NB4 (cell line): ENCODE measurements at regions not wholly inside any gene's neighbourhood (a gene's known extent, or its start where the extent isn't known, plus 50 kb on each side); places are given as distances from the start of the nearest gene placed in this dataset.

Source experiments
- DNase-seq: peaks from one replicate; pipeline ENCODE4 v3.0.0; 2010; ENCODE audit warnings: low read depth
- H3K4me3 ChIP-seq: one replicate; pipeline ENCODE4 v1.5.1; 2011; ENCODE audit warnings: mild to moderate bottlenecking, low read depth, low read length, moderate library complexity
- CTCF ChIP-seq: IDR thresholded peaks from one replicate; pipeline ENCODE4 v1.5.1; 2012; ENCODE audit warnings: low read depth, low read length
- MYC ChIP-seq: IDR thresholded peaks from 2 replicates; pipeline ENCODE4 v1.6.1; 2011; ENCODE audit warnings: low read depth, low read length
- POLR2A ChIP-seq: IDR thresholded peaks from 2 replicates; pipeline ENCODE4 v1.6.1; 2011; ENCODE audit warnings: mild to moderate bottlenecking; ENCODE audit not compliant: insufficient read length; ENCODE audit errors: extremely low read depth
- TF ChIP-seq, protein P1 (sequence below): IDR thresholded peaks from 2 replicates; pipeline ENCODE4 v1.6.1; 2011; ENCODE audit warnings: low read depth, low read length

DNA sequence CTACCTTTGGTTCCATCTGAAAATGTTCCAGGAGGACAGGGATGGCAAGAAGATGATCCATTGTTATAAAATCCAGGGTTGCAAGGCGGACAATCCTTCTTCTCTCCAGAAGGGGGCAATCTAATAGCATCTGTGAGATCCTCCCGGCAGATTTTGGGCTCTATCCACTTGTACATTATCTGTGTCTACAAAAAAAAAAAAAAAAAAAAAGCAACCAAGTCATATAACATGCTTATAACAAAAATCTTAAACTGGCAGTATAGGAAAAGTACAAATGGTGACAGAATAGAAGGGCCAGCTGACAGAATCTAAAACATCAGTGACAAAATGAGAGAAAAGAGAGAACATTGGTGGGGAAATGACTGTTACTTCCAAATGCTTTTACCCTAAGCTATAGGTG, 132.7 kb downstream of the ELAPOR2 start:
- DNase-seq: peak; percentile 56
- H3K4me3 ChIP-seq: no peak overlapping the region
- TF ChIP-seq POLR2A (no peak), MYC (peak; percentile 25; the same call in 1 of the 2 replicates), CTCF (peak; percentile 77)
- TF ChIP-seq, protein P1, sequence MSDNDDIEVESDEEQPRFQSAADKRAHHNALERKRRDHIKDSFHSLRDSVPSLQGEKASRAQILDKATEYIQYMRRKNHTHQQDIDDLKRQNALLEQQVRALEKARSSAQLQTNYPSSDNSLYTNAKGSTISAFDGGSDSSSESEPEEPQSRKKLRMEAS: no peak

GRCh38 chr7:86925221-86925620, 134.2 kb downstream of the ELAPOR2 start:
- H3K4me3 ChIP-seq: no peak overlapping the region
- no peak for DNase-seq
- TF ChIP-seq, protein P1: no peak
- no peak for TF ChIP-seq MYC
- TF ChIP-seq CTCF: no peak
- TF ChIP-seq POLR2A: no peak

DNA sequence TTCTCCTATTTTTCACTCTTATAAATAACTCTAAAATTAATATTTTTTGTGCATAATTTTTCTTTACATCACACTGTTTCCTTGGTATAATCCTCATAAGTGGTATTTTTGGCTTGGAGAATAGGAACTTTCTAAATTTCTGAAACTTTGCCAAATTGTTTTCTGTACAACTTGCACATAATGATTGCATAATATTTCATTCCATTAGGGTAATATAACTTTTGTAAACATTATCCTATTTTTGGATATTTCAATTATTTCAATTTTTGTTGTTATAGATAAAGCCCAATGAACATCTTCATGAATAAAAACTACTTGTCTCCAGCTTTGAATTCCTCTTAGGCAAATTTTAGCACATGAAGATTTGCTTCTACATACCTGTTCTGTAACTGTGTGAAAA, 135.9 kb downstream of the ELAPOR2 start:
- H3K4me3 ChIP-seq: no peak overlapping the region
- DNase-seq: no peak
- TF ChIP-seq, protein P1: no peak
- TF ChIP-seq POLR2A: no peak

GRCh38 chr7:86920154-86920553, 139.3 kb downstream of the ELAPOR2 start:
- no peak for TF ChIP-seq CTCF
- TF ChIP-seq POLR2A: no peak
- no peak for TF ChIP-seq MYC
- TF ChIP-seq, protein P1: no peak
- H3K4me3 ChIP-seq: no peak overlapping the region
- no peak for DNase-seq

GRCh38 chr7:86918245-86918644, 141.2 kb downstream of the ELAPOR2 start:
- no peak for DNase-seq
- no peak for TF ChIP-seq MYC
- no peak for TF ChIP-seq POLR2A
- no peak for TF ChIP-seq CTCF
- TF ChIP-seq, protein P1: no peak
- no peak overlapping the region for H3K4me3 ChIP-seq

DNA sequence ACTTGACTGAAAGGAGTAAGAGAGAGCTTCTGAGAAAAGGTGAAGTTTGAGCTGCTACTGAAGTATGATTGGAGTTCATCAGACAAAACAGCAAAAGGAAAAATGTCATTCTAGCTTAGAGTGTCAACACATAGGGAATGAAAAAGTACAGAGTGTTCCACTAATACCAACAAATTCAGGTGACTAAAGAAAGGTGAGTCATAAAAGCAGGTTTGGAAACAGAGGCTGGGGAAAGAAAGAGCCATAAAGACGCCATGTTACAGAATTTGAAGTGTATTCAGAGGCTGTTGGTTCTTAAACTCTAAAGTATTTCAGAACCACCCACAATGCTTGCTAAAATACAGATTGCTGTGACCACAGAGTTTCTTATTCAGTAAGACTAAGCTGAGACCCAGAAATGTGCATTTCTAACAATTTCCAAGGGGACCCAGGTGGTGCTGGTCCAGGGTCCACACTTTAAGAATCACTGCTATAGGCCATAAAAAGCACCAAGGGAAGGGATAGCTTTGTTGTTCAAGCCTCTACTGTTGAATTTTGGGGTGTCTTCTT, 143.1 kb downstream of the ELAPOR2 start:
- H3K4me3 ChIP-seq: no peak overlapping the region
- TF ChIP-seq, protein P1: no peak
- TF ChIP-seq MYC: no peak
- TF ChIP-seq CTCF: no peak
- TF ChIP-seq POLR2A: no peak
- no peak for DNase-seq
